ENCODE measurements at regions not wholly inside any gene's neighbourhood (a gene's known extent, or its start where the extent isn't known, plus 50 kb on each side); places are given as distances from the start of the nearest gene placed in this dataset.

DNA sequence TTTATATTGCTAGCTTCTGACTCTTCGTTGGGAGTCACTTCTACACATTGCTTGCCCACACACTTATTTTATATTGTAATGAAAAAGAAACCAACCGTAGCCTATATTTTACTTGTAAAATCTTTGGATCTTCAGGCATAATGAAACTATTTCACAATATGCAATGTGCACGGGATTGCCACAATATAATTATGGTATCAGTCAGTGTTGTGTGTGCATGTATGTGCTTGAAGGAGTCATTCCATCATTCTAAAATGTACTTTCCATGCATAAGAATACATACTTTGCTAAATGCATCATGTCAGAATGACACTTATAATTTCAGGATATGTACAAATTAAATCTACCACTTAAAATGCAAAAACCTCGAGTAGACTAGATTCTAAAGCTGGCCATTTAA lies 64.0 kb upstream of the TLE4 start:
- no peak overlapping the region for H3K27ac ChIP-seq
- no peak for TF ChIP-seq ZFX (IDR thresholded peaks at IDR 0.05)
- TF ChIP-seq, protein P1, sequence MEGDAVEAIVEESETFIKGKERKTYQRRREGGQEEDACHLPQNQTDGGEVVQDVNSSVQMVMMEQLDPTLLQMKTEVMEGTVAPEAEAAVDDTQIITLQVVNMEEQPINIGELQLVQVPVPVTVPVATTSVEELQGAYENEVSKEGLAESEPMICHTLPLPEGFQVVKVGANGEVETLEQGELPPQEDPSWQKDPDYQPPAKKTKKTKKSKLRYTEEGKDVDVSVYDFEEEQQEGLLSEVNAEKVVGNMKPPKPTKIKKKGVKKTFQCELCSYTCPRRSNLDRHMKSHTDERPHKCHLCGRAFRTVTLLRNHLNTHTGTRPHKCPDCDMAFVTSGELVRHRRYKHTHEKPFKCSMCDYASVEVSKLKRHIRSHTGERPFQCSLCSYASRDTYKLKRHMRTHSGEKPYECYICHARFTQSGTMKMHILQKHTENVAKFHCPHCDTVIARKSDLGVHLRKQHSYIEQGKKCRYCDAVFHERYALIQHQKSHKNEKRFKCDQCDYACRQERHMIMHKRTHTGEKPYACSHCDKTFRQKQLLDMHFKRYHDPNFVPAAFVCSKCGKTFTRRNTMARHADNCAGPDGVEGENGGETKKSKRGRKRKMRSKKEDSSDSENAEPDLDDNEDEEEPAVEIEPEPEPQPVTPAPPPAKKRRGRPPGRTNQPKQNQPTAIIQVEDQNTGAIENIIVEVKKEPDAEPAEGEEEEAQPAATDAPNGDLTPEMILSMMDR (conservative IDR thresholded peaks at IDR 0.05) = no peak

DNA sequence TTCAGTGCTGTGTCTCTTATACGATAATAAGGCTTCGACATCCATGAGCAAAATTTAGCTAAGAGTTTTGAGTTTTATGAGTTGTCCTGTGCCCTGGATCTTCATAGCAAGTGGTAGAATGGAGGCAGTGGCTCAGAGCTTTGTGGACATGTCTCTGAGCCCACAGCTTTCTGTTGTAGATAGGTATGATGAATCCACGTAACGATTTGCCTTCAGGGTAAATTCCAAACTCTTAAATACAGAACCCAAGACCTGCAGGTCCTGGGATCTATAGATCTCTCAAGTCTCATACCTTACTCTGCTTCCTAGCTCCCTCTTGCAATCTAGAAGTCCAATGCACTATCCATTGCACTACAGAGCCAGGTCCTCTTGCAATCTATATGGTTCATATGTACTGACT lies 59.5 kb upstream of the TLE4 start:
- no peak overlapping the region for H3K27ac ChIP-seq
- TF ChIP-seq, protein P1 (conservative IDR thresholded peaks at IDR 0.05) = no peak
- no peak for TF ChIP-seq ZFX (IDR thresholded peaks at IDR 0.05)
